Right lobe of liver (tissue), 4 donors: ENCODE measurements at regions not wholly inside any gene's neighbourhood (a gene's known extent, or its start where the extent isn't known, plus 50 kb on each side); places are given as distances from the start of the nearest gene placed in this dataset.

Source experiments
- CTCF ChIP-seq, 4 donors: fragments of 200-600 bp in 3 of 4; fragments of 450-650 bp in 1 of 4; IDR thresholded peaks; one replicate each; pipeline versions ENCODE4 v1.5.1 to v1.8.0; 2016 to 2022; ENCODE audit warnings: antibody characterized with exemption in 4 of 4, mild to moderate bottlenecking in 2 of 4
- POLR2A ChIP-seq: fragments of 450-650 bp; IDR thresholded peaks from one replicate; pipeline ENCODE4 v1.6.1; 2017; ENCODE audit warnings: antibody characterized with exemption, mild to moderate bottlenecking
- donor health status: DM: no; HTN: no; CAD: no.
- donor health status: DM: no; HTN: no; CAD: no.
- donor health status: DM: no; HTN: yes; CAD: no.

GRCh38 chrX:6377103-6377764 lies 148.6 kb upstream of the NLGN4X start:
- TF ChIP-seq CTCF (IDR thresholded peaks at IDR 0.05) (no peak), POLR2A (no peak)
